ENCODE measurements at regions not wholly inside any gene's neighbourhood (a gene's known extent, or its start where the extent isn't known, plus 50 kb on each side); places are given as distances from the start of the nearest gene placed in this dataset.

GRCh38 chr13:53408847-53409568 is 380.4 kb downstream of the OLFM4 start:
- peaks cover 16% of the 10 kb centered on the region for H3K9me3 ChIP-seq (replicated peaks; ENCODE audit: low read length)

GRCh38 chr13:53411463-53411862 is 382.9 kb downstream of the OLFM4 start:
- H3K4me1 ChIP-seq (ENCODE audit: control insufficient read depth, insufficient read depth, low read length): no peaks in the 10 kb centered on the region
- no peaks in the 10 kb centered on the region for H3K36me3 ChIP-seq (ENCODE audit: insufficient read depth, low read length)

More at GRCh38 chr13:53408847-53409568, 380.4 kb downstream of the OLFM4 start:
- H3K9ac ChIP-seq (ENCODE audit: low read depth, low read length): no peak overlapping the region
- no peaks in the 10 kb centered on the region for H3K27me3 ChIP-seq (ENCODE audit: control insufficient read depth, insufficient read depth, low read length)
- H3K36me3 ChIP-seq (ENCODE audit: insufficient read depth, low read length): no peaks in the 10 kb centered on the region
- H3K4me1 ChIP-seq (ENCODE audit: control insufficient read depth, insufficient read depth, low read length): no peaks in the 10 kb centered on the region
- no peak overlapping the region for H3K4me2 ChIP-seq (ENCODE audit: low read length)
- H3K4me3 ChIP-seq (ENCODE audit: low read length): no peak overlapping the region

GRCh38 chr13:53415135-53415534 is 386.5 kb downstream of the OLFM4 start:
- Histone ChIP-seq H3K36me3 (ENCODE audit: insufficient read depth, low read length) (no peaks in the 10 kb centered on the region), H3K4me1 (ENCODE audit: control insufficient read depth, insufficient read depth, low read length) (no peaks in the 10 kb centered on the region), H3K9ac (ENCODE audit: low read depth, low read length) (no peak overlapping the region), H3K4me2 (ENCODE audit: low read length) (no peak overlapping the region), H3K4me3 (ENCODE audit: low read length) (no peak overlapping the region), H3K9me3 (replicated peaks; ENCODE audit: low read length) (peaks cover 7% of the 10 kb centered on the region), H3K27me3 (ENCODE audit: control insufficient read depth, insufficient read depth, low read length) (no peaks in the 10 kb centered on the region)

More at GRCh38 chr13:53411463-53411862, 382.9 kb downstream of the OLFM4 start:
- no peaks in the 10 kb centered on the region for H3K27me3 ChIP-seq (ENCODE audit: control insufficient read depth, insufficient read depth, low read length)
- no peak overlapping the region for H3K4me3 ChIP-seq (ENCODE audit: low read length)
- H3K9me3 ChIP-seq (replicated peaks; ENCODE audit: low read length): peaks cover 14% of the 10 kb centered on the region
- H3K4me2 ChIP-seq (ENCODE audit: low read length): no peak overlapping the region
- no peak overlapping the region for H3K9ac ChIP-seq (ENCODE audit: low read depth, low read length)

GRCh38 chr13:53417601-53418000 is 389.0 kb downstream of the OLFM4 start:
- Histone ChIP-seq H3K4me3 (ENCODE audit: low read length) (no peak overlapping the region), H3K4me2 (ENCODE audit: low read length) (no peak overlapping the region), H3K36me3 (ENCODE audit: insufficient read depth, low read length) (no peaks in the 10 kb centered on the region), H3K9me3 (replicated peaks; ENCODE audit: low read length) (peaks cover 6% of the 10 kb centered on the region), H3K4me1 (ENCODE audit: control insufficient read depth, insufficient read depth, low read length) (no peaks in the 10 kb centered on the region), H3K9ac (ENCODE audit: low read depth, low read length) (no peak overlapping the region), H3K27me3 (ENCODE audit: control insufficient read depth, insufficient read depth, low read length) (no peaks in the 10 kb centered on the region)

- Histone ChIP-seq H3K9ac (ENCODE audit: low read depth, low read length) (no peak overlapping the region), H3K4me2 (ENCODE audit: low read length) (no peak overlapping the region), H3K4me1 (ENCODE audit: control insufficient read depth, insufficient read depth, low read length) (no peaks in the 10 kb centered on the region), H3K36me3 (ENCODE audit: insufficient read depth, low read length) (no peaks in the 10 kb centered on the region), H3K9me3 (replicated peaks; ENCODE audit: low read length) (no peaks in the 10 kb centered on the region), H3K27me3 (ENCODE audit: control insufficient read depth, insufficient read depth, low read length) (no peaks in the 10 kb centered on the region), H3K4me3 (ENCODE audit: low read length) (no peak overlapping the region)
These were observed 393.8 kb downstream of the OLFM4 start for GRCh38 chr13:53422415-53422814.

GRCh38 chr13:53436396-53436795 is 407.8 kb downstream of the OLFM4 start:
- Histone ChIP-seq H3K4me1 (ENCODE audit: control insufficient read depth, insufficient read depth, low read length) (no peaks in the 10 kb centered on the region), H3K9me3 (replicated peaks; ENCODE audit: low read length) (no peaks in the 10 kb centered on the region), H3K9ac (ENCODE audit: low read depth, low read length) (no peak overlapping the region), H3K4me3 (ENCODE audit: low read length) (no peak overlapping the region), H3K4me2 (ENCODE audit: low read length) (no peak overlapping the region), H3K27me3 (ENCODE audit: control insufficient read depth, insufficient read depth, low read length) (no peaks in the 10 kb centered on the region), H3K36me3 (ENCODE audit: insufficient read depth, low read length) (no peaks in the 10 kb centered on the region)

GRCh38 chr13:53439439-53440225 is 411.0 kb downstream of the OLFM4 start:
- Histone ChIP-seq H3K4me2 (ENCODE audit: low read length) (no peak overlapping the region), H3K4me1 (ENCODE audit: control insufficient read depth, insufficient read depth, low read length) (no peaks in the 10 kb centered on the region), H3K4me3 (ENCODE audit: low read length) (no peak overlapping the region), H3K36me3 (ENCODE audit: insufficient read depth, low read length) (no peaks in the 10 kb centered on the region), H3K9me3 (replicated peaks; ENCODE audit: low read length) (no peaks in the 10 kb centered on the region), H3K9ac (ENCODE audit: low read depth, low read length) (no peak overlapping the region), H3K27me3 (ENCODE audit: control insufficient read depth, insufficient read depth, low read length) (no peaks in the 10 kb centered on the region)

GRCh38 chr13:53442979-53443378 is 414.4 kb downstream of the OLFM4 start:
- H3K27me3 ChIP-seq (ENCODE audit: control insufficient read depth, insufficient read depth, low read length): no peaks in the 10 kb centered on the region
- no peaks in the 10 kb centered on the region for H3K9me3 ChIP-seq (replicated peaks; ENCODE audit: low read length)
- no peaks in the 10 kb centered on the region for H3K4me1 ChIP-seq (ENCODE audit: control insufficient read depth, insufficient read depth, low read length)
- H3K36me3 ChIP-seq (ENCODE audit: insufficient read depth, low read length): no peaks in the 10 kb centered on the region
- no peak overlapping the region for H3K9ac ChIP-seq (ENCODE audit: low read depth, low read length)
- no peak overlapping the region for H3K4me2 ChIP-seq (ENCODE audit: low read length)
- no peak overlapping the region for H3K4me3 ChIP-seq (ENCODE audit: low read length)

GRCh38 chr13:53445686-53446085 is 417.1 kb downstream of the OLFM4 start:
- Histone ChIP-seq H3K9me3 (replicated peaks; ENCODE audit: low read length) (peaks cover 4% of the 10 kb centered on the region), H3K27me3 (ENCODE audit: control insufficient read depth, insufficient read depth, low read length) (no peaks in the 10 kb centered on the region), H3K4me2 (ENCODE audit: low read length) (no peak overlapping the region), H3K9ac (ENCODE audit: low read depth, low read length) (no peak overlapping the region), H3K4me1 (ENCODE audit: control insufficient read depth, insufficient read depth, low read length) (no peaks in the 10 kb centered on the region), H3K36me3 (ENCODE audit: insufficient read depth, low read length) (no peaks in the 10 kb centered on the region), H3K4me3 (ENCODE audit: low read length) (no peak overlapping the region)

GRCh38 chr13:53447456-53447855 is 418.8 kb downstream of the OLFM4 start:
- H3K36me3 ChIP-seq (ENCODE audit: insufficient read depth, low read length): no peaks in the 10 kb centered on the region
- no peak overlapping the region for H3K4me3 ChIP-seq (ENCODE audit: low read length)
- H3K4me1 ChIP-seq (ENCODE audit: control insufficient read depth, insufficient read depth, low read length): no peaks in the 10 kb centered on the region
- H3K9me3 ChIP-seq (replicated peaks; ENCODE audit: low read length): peaks cover 6% of the 10 kb centered on the region
- H3K4me2 ChIP-seq (ENCODE audit: low read length): no peak overlapping the region
- H3K27me3 ChIP-seq (ENCODE audit: control insufficient read depth, insufficient read depth, low read length): no peaks in the 10 kb centered on the region
- no peak overlapping the region for H3K9ac ChIP-seq (ENCODE audit: low read depth, low read length)

GRCh38 chr13:53447863-53448262 is 419.2 kb downstream of the OLFM4 start:
- Histone ChIP-seq H3K36me3 (ENCODE audit: insufficient read depth, low read length) (no peaks in the 10 kb centered on the region), H3K9me3 (replicated peaks; ENCODE audit: low read length) (peaks cover 6% of the 10 kb centered on the region), H3K4me1 (ENCODE audit: control insufficient read depth, insufficient read depth, low read length) (no peaks in the 10 kb centered on the region), H3K9ac (ENCODE audit: low read depth, low read length) (no peak overlapping the region), H3K27me3 (ENCODE audit: control insufficient read depth, insufficient read depth, low read length) (no peaks in the 10 kb centered on the region), H3K4me2 (ENCODE audit: low read length) (no peak overlapping the region), H3K4me3 (ENCODE audit: low read length) (no peak overlapping the region)

All from skeletal muscle satellite cell (primary cell).